ENCODE measurements at regions not wholly inside any gene's neighbourhood (a gene's known extent, or its start where the extent isn't known, plus 50 kb on each side); places are given as distances from the start of the nearest gene placed in this dataset.

DNA sequence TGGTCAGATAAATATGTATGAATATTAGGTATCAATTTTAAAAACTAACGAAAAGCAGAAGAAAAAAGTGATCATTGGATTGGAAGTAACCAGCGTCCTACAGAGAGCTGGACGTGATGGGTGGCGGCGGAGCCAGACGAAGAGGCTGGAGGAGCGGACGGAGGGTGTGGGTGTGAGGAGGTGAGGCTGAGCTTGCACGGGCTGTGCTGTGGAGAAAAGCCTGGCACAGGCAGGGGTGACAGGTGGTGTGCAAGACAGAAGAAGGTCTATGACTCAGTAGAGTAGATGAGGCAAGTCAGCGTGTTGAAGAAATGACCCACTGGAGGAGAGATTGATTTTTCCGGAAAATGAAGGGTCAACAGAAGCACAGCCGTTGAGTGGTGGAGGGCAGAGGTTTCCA is 56.4 kb downstream of the FZD10 start:
- TF ChIP-seq, protein P1, sequence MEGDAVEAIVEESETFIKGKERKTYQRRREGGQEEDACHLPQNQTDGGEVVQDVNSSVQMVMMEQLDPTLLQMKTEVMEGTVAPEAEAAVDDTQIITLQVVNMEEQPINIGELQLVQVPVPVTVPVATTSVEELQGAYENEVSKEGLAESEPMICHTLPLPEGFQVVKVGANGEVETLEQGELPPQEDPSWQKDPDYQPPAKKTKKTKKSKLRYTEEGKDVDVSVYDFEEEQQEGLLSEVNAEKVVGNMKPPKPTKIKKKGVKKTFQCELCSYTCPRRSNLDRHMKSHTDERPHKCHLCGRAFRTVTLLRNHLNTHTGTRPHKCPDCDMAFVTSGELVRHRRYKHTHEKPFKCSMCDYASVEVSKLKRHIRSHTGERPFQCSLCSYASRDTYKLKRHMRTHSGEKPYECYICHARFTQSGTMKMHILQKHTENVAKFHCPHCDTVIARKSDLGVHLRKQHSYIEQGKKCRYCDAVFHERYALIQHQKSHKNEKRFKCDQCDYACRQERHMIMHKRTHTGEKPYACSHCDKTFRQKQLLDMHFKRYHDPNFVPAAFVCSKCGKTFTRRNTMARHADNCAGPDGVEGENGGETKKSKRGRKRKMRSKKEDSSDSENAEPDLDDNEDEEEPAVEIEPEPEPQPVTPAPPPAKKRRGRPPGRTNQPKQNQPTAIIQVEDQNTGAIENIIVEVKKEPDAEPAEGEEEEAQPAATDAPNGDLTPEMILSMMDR (conservative IDR thresholded peaks at IDR 0.05 in 1 of 2, IDR thresholded peaks at IDR 0.05 in 1 of 2; ENCODE audit: extremely low read depth in 1 of 2, insufficient read depth in 1 of 2, low read depth in 1 of 2, low read length in 2 of 2), result no peak
- TF ChIP-seq EZH2 (IDR thresholded peaks at IDR 0.05; ENCODE audit: borderline replicate concordance, low read length), result no peak
